OCI-LY3 (cell line): ENCODE measurements at regions not wholly inside any gene's neighbourhood (a gene's known extent, or its start where the extent isn't known, plus 50 kb on each side); places are given as distances from the start of the nearest gene placed in this dataset.

Experiments
- EZH2phosphoT487 ChIP-seq: fragments of 200-600 bp; shearing (Covaris generic); IDR thresholded peaks from 2 replicates; pipeline ENCODE4 v1.6.1; 2018; ENCODE audit warnings: antibody characterized with exemption, mixed run types, low read depth
- TF ChIP-seq, protein P1 (sequence below): fragments of 200-600, 300-600 bp; sonication (generic); IDR thresholded peaks from 2 replicates; pipeline ENCODE4 v1.5.1; 2014; ENCODE audit warnings: antibody characterized with exemption, low read length, low read depth

DNA sequence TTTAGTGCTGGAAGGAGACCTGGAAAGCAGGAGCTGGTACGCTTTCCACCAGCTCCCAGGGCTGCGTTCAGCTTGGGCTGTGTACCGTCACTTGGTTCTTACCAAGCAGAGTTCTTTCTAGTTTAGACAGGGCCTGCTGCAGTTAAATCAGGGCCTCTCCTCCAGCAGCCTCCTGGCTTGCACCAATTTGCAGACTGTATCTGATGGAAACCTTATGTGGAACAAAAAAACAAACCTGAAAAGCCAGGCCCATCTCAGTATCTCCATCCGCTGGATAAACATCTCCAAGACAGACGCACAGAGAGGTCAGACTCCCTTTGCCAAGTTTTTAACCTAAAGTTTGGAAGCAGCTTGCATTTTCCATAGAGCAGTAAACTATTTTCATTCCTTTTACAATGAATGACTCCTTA, 288.6 kb upstream of the SORL1-AS1 start:
- TF ChIP-seq EZH2phosphoT487 = no peak
- TF ChIP-seq, protein P1, sequence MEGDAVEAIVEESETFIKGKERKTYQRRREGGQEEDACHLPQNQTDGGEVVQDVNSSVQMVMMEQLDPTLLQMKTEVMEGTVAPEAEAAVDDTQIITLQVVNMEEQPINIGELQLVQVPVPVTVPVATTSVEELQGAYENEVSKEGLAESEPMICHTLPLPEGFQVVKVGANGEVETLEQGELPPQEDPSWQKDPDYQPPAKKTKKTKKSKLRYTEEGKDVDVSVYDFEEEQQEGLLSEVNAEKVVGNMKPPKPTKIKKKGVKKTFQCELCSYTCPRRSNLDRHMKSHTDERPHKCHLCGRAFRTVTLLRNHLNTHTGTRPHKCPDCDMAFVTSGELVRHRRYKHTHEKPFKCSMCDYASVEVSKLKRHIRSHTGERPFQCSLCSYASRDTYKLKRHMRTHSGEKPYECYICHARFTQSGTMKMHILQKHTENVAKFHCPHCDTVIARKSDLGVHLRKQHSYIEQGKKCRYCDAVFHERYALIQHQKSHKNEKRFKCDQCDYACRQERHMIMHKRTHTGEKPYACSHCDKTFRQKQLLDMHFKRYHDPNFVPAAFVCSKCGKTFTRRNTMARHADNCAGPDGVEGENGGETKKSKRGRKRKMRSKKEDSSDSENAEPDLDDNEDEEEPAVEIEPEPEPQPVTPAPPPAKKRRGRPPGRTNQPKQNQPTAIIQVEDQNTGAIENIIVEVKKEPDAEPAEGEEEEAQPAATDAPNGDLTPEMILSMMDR = no peak
